CD4-positive, alpha-beta memory T cell (primary cell): ENCODE measurements at regions not wholly inside any gene's neighbourhood (a gene's known extent, or its start where the extent isn't known, plus 50 kb on each side); places are given as distances from the start of the nearest gene placed in this dataset. TPM values are rescaled to one million over a fixed set of nuclear protein-coding genes. Genes with fewer than 3 reads are reported as not detected.
"Not testable (repeated sequence)": the region's sequence is repeated elsewhere in the genome, so short reads cannot be mapped to it uniquely, and the experiment has no call there.

Experiments
- CTCF ChIA-PET: fragments of 350-600 bp; sonication (Branson Sonifier 250); formaldehyde crosslinking; loops from one replicate; lab custom pipeline; 2021; ENCODE audit warnings: inconsistent platforms; ENCODE audit not compliant: partially characterized antibody; lab: Charles Lee
- POLR2A ChIA-PET: fragments of 350-600 bp; sonication (Branson Sonifier 250); formaldehyde crosslinking; loops from one replicate; lab custom pipeline; 2021; ENCODE audit not compliant: partially characterized antibody; lab: Charles Lee
- DNase-seq, 5 donors: peaks; one replicate each; pipeline versions ENCODE4 v3.0.0 to v3.0.0-alpha.2; 2020 to 2022; ENCODE audit warnings: mixed read lengths in 1 of 5
- H3K27ac ChIP-seq: one replicate; pipeline ENCODE4 v1.7.0; 2013; ENCODE audit warnings: low read depth, low read length
- H3K27me3 ChIP-seq: 2 replicates; pipeline ENCODE4 v1.7.0; 2013; ENCODE audit warnings: mild to moderate bottlenecking, low read length, moderate library complexity; ENCODE audit not compliant: insufficient read depth
- H3K36me3 ChIP-seq: 2 replicates; pipeline ENCODE4 v1.7.0; 2013; ENCODE audit warnings: mild to moderate bottlenecking, low read length, moderate library complexity; ENCODE audit not compliant: insufficient read depth
- H3K4me1 ChIP-seq: 2 replicates; pipeline ENCODE4 v1.7.0; 2013; ENCODE audit warnings: mild to moderate bottlenecking, low read length, moderate library complexity; ENCODE audit not compliant: insufficient read depth
- H3K4me3 ChIP-seq, 2 donors: one replicate each; pipeline ENCODE4 v1.7.0; 2013; ENCODE audit warnings: low read length in 2 of 2, mild to moderate bottlenecking in 1 of 2
- H3K9me3 ChIP-seq, 2 donors: one replicate each; pipeline ENCODE4 v1.7.0; 2013; ENCODE audit warnings: low read length in 2 of 2, control low read depth in 1 of 2; ENCODE audit not compliant: control insufficient read depth in 1 of 2
- H3K27ac Mint-ChIP-seq, 7 donors: one replicate each; pipeline ENCODE4 v1.8.0; 2020 to 2021; ENCODE audit warnings: mixed read lengths in 7 of 7, mild to moderate bottlenecking in 6 of 7, inconsistent platforms in 3 of 7, moderate library complexity in 3 of 7
- H3K27me3 Mint-ChIP-seq, 2 donors: one replicate each; pipeline ENCODE4 v1.8.0; 2020 to 2021; ENCODE audit warnings: mixed read lengths in 2 of 2
- H3K36me3 Mint-ChIP-seq, 2 donors: one replicate each; pipeline ENCODE4 v1.8.0; 2020 to 2021; ENCODE audit warnings: mixed read lengths in 2 of 2, inconsistent platforms in 1 of 2, mild to moderate bottlenecking in 1 of 2
- H3K4me1 Mint-ChIP-seq, 4 donors: one replicate each; pipeline ENCODE4 v1.8.0; 2020 to 2021; ENCODE audit warnings: mixed read lengths in 4 of 4, mild to moderate bottlenecking in 1 of 4
- H3K4me3 Mint-ChIP-seq, 8 donors: one replicate each; pipeline ENCODE4 v1.8.0; 2020 to 2021; ENCODE audit warnings: mixed read lengths in 8 of 8, mild to moderate bottlenecking in 7 of 8, moderate library complexity in 6 of 8, inconsistent platforms in 3 of 8
- H3K9me3 Mint-ChIP-seq, 8 donors: one replicate each; pipeline ENCODE4 v1.8.0; 2020 to 2021; ENCODE audit warnings: mixed read lengths in 8 of 8, mild to moderate bottlenecking in 5 of 8, inconsistent platforms in 3 of 8, moderate library complexity in 1 of 8
- intact Hi-C: fragments of 100-400 bp; cut with micrococcal nuclease; formaldehyde crosslinking; loops from one replicate; pipeline ENCODE4 v1.15.1; 2023
- microRNA-seq: library from miRNA; unstranded; fragments of <30 nt; microRNA quantifications from one replicate; pipeline ENCODE4 v1.2.0, GENCODE V29; 2021; ENCODE audit warnings: borderline replicate concordance, borderline number of aligned reads, borderline microRNAs expressed, mixed read lengths

GRCh38 chrX:123108513-123109427 is 75.3 kb upstream of the GRIA3 start:
- intact Hi-C loops, result no loop called here
- Mint-ChIP-seq H3K36me3 (no peaks in the 10 kb centered on the region), H3K27me3 (no peaks in the 10 kb centered on the region), H3K9me3 (peaks cover 0 to 3% (median 0%) of the 10 kb centered on the region in 8 donors), H3K4me3 (no peak overlapping the region), H3K27ac (no peak overlapping the region), H3K4me1 (no peaks in the 10 kb centered on the region)
- H3K4me1 ChIP-seq, result no peaks in the 10 kb centered on the region
- DNase-seq, result no peak
- POLR2A ChIA-PET, result no interaction called here
- no peak overlapping the region for H3K4me3 ChIP-seq
- H3K36me3 ChIP-seq, result no peaks in the 10 kb centered on the region
- H3K27ac ChIP-seq, result no peak overlapping the region
- H3K9me3 ChIP-seq, result no peaks in the 10 kb centered on the region
- H3K27me3 ChIP-seq, result no peaks in the 10 kb centered on the region
- CTCF ChIA-PET, result no interaction called here

- peaks cover 0 to 1% of the 10 kb centered on the region in 2 donors for H3K27me3 Mint-ChIP-seq
- H3K9me3 Mint-ChIP-seq, result peaks cover 0 to 5% (median 0%) of the 10 kb centered on the region in 8 donors
- Histone ChIP-seq H3K9me3 (no peaks in the 10 kb centered on the region), H3K27me3 (no peaks in the 10 kb centered on the region), H3K4me1 (no peaks in the 10 kb centered on the region), H3K27ac (no peak overlapping the region), H3K36me3 (no peaks in the 10 kb centered on the region), H3K4me3 (no peak overlapping the region)
- intact Hi-C loops, result no loop called here
- DNase-seq, result no peak
- POLR2A ChIA-PET, result no interaction called here
- no peaks in the 10 kb centered on the region for H3K36me3 Mint-ChIP-seq
- CTCF ChIA-PET, result no interaction called here
- H3K27ac Mint-ChIP-seq, result no peak overlapping the region
- H3K4me1 Mint-ChIP-seq, result no peaks in the 10 kb centered on the region
- H3K4me3 Mint-ChIP-seq, result no peak overlapping the region
Observed at GRCh38 chrX:123121241-123121640, 62.8 kb upstream of the GRIA3 start.

DNA sequence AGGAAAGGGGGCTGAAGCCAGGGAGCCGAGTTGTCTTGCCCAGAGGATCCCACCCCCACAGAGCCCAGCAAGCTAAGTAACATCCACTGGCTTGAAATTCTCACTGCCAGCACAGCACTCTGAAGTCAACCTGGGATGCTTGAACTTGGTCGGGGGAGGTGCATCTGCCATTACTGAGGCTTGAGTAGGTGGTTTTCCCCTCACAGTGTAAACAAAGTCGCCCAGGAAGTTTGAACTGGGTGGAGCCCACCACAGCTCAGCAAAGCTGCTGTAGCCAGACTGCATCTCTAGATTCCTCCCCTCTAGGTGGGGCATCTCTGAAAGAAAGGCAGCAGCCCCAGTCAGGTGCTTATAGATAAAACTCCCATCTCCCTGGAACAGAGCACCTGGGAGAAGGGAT is 54.3 kb upstream of the GRIA3 start:
- H3K27ac Mint-ChIP-seq, H3K36me3 ChIP-seq, intact Hi-C loops, H3K27me3 Mint-ChIP-seq, H3K27ac ChIP-seq, CTCF ChIA-PET, POLR2A ChIA-PET, H3K4me3 Mint-ChIP-seq, H3K27me3 ChIP-seq, H3K4me3 ChIP-seq, H3K4me1 Mint-ChIP-seq, H3K36me3 Mint-ChIP-seq, H3K9me3 ChIP-seq, H3K4me1 ChIP-seq: not testable (repeated sequence)
- peaks cover 0 to 11% (median 0%) of the 10 kb centered on the region in 8 donors for H3K9me3 Mint-ChIP-seq
- DNase-seq, result peak in 2 of 5 donors; percentile 2 to 16

Small RNA genes lying in the stretch of these regions (microRNA-seq; reads per million reads assigned to microRNA genes)
- not detected for gene MIR3672
